HAP-1 (cell line): ENCODE measurements at regions not wholly inside any gene's neighbourhood (a gene's known extent, or its start where the extent isn't known, plus 50 kb on each side); places are given as distances from the start of the nearest gene placed in this dataset.

Experiments
- DNase-seq, 2 experiments: peaks; one replicate each; pipeline ENCODE4 v3.0.0-alpha.2; 2016 to 2020; ENCODE audit warnings: low spot score in 2 of 2
- H3K27me3 ChIP-seq: fragments of 250-450 bp; sonication (Bioruptor Pico); 2 replicates; pipeline ENCODE4 v1.5.1; 2020; ENCODE audit warnings: low read depth, mild to moderate bottlenecking, moderate library complexity
- H3K36me3 ChIP-seq: fragments of 250-450 bp; sonication (Bioruptor Pico); replicated peaks from 2 replicates; pipeline ENCODE4 v1.5.1; 2020; ENCODE audit warnings: mild to moderate bottlenecking
- H3K4me1 ChIP-seq: fragments of 250-450 bp; sonication (Bioruptor Pico); 2 replicates; pipeline ENCODE4 v1.5.1; 2020; ENCODE audit warnings: mild to moderate bottlenecking
- H3K4me3 ChIP-seq: fragments of 250-450 bp; sonication (Bioruptor Pico); 2 replicates; pipeline ENCODE4 v1.5.1; 2020; ENCODE audit warnings: mild to moderate bottlenecking, moderate library complexity
- H3K9me3 ChIP-seq: fragments of 250-450 bp; sonication (Bioruptor Pico); 2 replicates; pipeline ENCODE4 v1.5.1; 2020; ENCODE audit warnings: mild to moderate bottlenecking, moderate library complexity
- in situ Hi-C: fragments of 300-500 bp; cut with MboI; formaldehyde crosslinking; loops from 3 replicates; pipeline ENCODE4 v1.14.3; 2020; ENCODE audit warnings: low sequenced_read_pairs, inconsistent platforms, mixed read lengths

DNA sequence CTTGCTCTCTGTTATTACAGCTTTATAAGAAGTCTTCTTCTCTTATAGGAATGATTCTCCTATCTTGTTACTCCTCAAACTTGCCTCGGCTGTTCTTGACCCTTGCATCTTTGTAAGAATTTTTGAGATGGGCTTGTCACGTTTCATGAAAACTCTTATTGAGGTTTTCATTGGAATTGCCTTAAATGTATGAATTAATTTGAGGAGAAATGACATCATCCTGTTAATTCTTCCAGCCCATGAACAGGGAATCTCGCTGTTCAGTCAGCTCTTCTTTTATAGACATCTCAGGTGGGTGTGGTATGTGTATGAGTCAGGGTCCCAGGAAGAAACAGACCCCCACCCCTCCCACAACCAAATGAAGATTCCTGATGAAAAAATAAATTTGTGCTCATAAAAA lies 107.1 kb upstream of the MYL2 start:
- Histone ChIP-seq H3K36me3 (no peaks in the 10 kb centered on the region), H3K4me3 (no peak overlapping the region), H3K9me3 (no peaks in the 10 kb centered on the region), H3K27me3 (peaks cover 11% of the 10 kb centered on the region; the same call in 1 of the 2 replicates), H3K4me1 (peaks cover 14% of the 10 kb centered on the region)
- in situ Hi-C loops = no loop called here
- no peak for DNase-seq

DNA sequence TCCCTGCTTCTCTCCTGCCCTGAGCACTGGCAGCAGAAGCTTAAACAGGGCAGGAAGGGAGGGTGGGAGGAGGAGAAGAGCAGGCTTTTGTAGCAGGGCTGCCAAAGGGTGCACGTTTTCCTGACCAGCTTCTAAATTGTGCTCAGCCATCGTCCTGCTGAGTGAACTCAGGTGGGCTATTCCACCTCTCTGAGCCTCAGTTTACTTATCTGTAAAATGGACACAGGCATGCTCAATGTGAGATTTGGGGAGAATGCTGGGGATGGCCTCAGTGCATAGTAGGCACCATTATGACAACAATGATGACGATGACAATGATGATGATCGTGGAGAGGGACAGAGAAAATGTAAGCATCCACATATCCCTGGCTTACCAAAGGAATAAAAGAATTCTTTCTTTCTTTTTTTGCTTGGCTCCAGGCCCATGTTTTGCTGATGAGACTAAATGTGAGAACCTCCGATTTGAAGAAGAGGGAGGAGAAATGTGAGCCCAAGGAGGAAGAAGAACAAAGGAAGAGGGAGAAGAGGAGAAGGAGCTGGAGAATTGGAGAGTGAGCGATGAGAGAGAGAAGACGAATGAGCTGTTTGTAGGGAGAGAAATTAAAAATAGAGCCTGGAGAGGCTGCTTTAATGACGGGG lies 105.5 kb upstream of the MYL2 start:
- Histone ChIP-seq H3K9me3 (no peaks in the 10 kb centered on the region), H3K4me1 (peaks cover 12% of the 10 kb centered on the region), H3K4me3 (no peak overlapping the region), H3K36me3 (no peaks in the 10 kb centered on the region), H3K27me3 (peaks cover 14% of the 10 kb centered on the region; the same call in 1 of the 2 replicates)
- in situ Hi-C loops = no loop called here
- no peak for DNase-seq

DNA sequence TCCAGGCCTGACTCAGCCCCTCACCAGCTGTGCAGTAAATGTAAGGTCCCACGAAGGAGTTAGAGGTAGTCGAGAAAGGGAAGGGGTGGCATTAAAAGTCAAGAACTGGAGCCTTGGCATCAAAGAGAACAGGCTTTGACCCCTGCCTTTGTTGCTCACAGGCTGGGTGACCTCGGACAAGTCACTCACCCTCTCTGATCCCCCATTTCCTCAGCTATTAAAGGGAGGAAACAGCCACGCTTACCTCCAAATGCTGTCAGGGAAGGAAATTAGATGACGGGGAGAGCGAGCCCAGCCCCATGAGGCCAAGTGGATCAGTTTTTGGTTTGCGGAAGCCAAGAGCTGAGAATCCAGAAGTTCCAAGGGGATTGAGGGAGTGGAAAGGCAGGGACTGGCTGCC lies 104.9 kb upstream of the MYL2 start:
- peaks cover 14% of the 10 kb centered on the region; the same call in 1 of the 2 replicates for H3K27me3 ChIP-seq
- in situ Hi-C loops = no loop called here

DNA sequence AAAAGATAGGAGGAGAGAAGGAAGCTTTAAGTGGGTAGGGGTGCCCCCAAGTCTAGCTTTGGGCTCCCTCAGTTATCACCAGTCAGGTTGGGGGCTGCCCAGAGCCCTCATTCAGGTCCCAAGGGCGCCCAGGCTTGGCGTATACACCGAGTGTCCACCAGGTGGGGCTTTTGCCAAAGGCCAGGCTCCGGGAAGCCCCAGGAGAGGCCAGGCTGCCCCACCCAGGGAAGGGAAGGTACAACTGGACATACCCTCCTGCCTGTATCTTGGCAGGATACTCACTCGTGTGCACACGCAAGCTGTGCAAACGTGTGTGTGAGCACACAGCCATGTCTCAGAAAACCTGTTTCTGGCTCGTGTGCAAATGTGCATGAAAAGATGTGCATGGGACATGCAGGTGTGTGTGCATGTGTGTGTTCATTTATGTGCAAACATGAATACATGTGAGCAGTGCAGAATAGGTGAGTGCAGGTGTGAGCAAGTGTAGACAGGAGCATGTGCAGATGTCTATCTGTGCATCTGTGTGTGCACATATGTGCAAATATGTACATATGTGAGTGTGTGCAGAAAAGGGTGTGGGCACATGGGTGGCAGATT lies 103.9 kb upstream of the MYL2 start:
- Histone ChIP-seq H3K4me3 (no peak overlapping the region), H3K9me3 (no peaks in the 10 kb centered on the region), H3K4me1 (peaks cover 3% of the 10 kb centered on the region), H3K27me3 (peaks cover 19% of the 10 kb centered on the region), H3K36me3 (no peaks in the 10 kb centered on the region)
- peak; percentile 43 to 85 for DNase-seq
- in situ Hi-C loops = loop anchor here (5.0 kb wide), 1 partner anchor 288 kb away; no protein-coding TSS in a partner anchor

More for the DNA sequence above, 104.9 kb upstream of the MYL2 start:
- no peak for DNase-seq
- peaks cover 6% of the 10 kb centered on the region for H3K4me1 ChIP-seq
- H3K36me3 ChIP-seq = no peaks in the 10 kb centered on the region
- H3K9me3 ChIP-seq = no peaks in the 10 kb centered on the region
- no peak overlapping the region for H3K4me3 ChIP-seq

DNA sequence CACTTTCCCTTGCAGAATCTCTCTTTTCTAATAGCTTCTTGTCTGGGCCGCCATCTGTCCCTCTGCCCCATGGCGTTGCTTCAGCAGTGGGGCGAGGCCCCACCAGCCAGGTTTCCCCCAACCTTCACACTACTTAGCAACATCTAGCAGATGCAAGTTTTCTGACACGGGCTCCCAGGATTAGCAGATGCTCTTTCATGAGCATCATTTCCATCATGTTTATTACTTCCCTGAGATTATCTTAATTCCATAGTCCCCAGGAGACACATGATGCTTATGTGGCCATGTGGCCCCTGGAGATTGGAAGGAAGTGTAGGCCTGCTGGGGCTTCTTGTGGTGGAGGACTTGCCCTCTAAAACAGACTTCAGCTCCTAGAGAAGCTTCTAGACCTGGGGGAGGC lies 102.0 kb upstream of the MYL2 start:
- in situ Hi-C loops = loop anchor here (5.0 kb wide), 1 partner anchor 290 kb away; no protein-coding TSS in a partner anchor
- peaks cover 29% of the 10 kb centered on the region for H3K27me3 ChIP-seq
- no peak for DNase-seq
- no peaks in the 10 kb centered on the region for H3K9me3 ChIP-seq
- H3K4me1 ChIP-seq = peaks cover 3% of the 10 kb centered on the region
- no peak overlapping the region for H3K4me3 ChIP-seq
- H3K36me3 ChIP-seq = no peaks in the 10 kb centered on the region

DNA sequence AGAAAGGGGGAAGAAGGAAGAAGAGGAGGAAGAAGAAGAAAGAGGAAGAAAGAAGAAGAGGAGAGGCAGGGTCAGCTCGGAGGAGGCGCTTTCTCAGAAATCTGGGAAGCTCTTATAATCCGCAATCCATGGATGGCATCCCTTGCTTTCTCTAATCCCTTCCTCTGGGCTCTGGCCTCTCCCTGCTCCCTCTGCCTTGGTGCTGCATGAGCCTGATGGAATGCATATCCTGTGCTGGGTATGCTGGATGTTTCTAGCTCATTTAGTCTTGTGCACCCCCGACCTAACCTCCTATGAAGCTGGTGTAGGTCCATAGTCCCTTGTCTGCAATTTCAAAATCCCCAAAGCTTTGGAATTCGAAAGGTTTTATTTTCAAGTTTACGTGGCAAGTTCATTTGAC lies 94.2 kb upstream of the MYL2 start:
- Histone ChIP-seq H3K4me3 (no peak overlapping the region), H3K36me3 (no peaks in the 10 kb centered on the region), H3K9me3 (no peaks in the 10 kb centered on the region), H3K27me3 (peaks cover 55% of the 10 kb centered on the region), H3K4me1 (no peaks in the 10 kb centered on the region)
- no peak for DNase-seq
- in situ Hi-C loops = no loop called here

DNA sequence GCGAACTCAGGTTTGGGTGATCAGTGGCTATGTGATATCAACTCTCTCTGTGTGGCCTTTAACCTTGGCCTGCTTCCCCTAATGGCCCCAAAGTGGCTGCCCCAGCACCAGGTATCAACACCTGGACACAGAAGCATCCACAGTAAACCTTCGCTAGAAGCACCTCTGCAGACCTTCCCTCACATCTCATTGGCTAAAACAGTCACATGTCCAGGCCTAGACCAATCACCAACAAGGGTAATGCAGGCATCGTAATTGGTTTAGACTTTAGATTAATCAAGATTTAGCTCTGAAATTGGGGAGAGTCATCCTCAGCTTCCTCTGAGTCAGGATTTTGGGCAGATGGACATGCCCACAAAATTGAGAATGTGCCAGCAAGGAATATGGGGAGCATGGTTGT lies 92.5 kb upstream of the MYL2 start:
- Histone ChIP-seq H3K27me3 (peaks cover 43% of the 10 kb centered on the region), H3K4me3 (no peak overlapping the region), H3K36me3 (no peaks in the 10 kb centered on the region), H3K4me1 (no peaks in the 10 kb centered on the region), H3K9me3 (no peaks in the 10 kb centered on the region)
- no peak for DNase-seq
- in situ Hi-C loops = no loop called here

DNA sequence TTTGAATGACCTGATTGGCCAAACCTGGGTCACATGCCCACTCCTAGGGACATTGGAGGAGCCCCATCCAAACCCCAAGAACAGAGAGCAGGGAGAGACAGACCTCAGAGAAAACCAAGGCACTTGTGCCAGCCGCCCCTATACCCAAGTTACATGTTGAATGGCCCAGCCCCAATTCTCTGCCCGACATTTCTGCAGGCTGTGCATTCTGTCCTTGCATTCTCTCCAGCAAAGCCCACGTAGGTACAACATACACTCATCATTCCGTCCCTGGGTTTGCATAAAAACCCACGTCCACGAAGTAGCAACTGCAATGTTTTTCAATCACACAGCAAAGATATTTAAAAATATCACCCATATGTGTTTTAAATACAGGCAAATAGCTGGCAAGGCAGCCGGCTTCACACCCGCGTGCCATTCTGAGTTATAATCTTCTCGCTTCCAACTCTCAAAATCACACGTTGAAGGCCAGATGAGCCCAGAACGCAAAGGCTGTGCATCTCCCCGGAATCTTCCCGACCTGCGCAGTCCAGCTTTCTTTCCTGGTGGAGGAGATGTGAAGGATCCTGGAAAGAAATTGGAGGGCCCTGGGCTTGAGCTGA lies 91.7 kb upstream of the MYL2 start:
- H3K27me3 ChIP-seq = peaks cover 40% of the 10 kb centered on the region
- no peak for DNase-seq
- no peaks in the 10 kb centered on the region for H3K9me3 ChIP-seq
- in situ Hi-C loops = no loop called here
- H3K4me1 ChIP-seq = no peaks in the 10 kb centered on the region
- no peak overlapping the region for H3K4me3 ChIP-seq
- no peaks in the 10 kb centered on the region for H3K36me3 ChIP-seq

DNA sequence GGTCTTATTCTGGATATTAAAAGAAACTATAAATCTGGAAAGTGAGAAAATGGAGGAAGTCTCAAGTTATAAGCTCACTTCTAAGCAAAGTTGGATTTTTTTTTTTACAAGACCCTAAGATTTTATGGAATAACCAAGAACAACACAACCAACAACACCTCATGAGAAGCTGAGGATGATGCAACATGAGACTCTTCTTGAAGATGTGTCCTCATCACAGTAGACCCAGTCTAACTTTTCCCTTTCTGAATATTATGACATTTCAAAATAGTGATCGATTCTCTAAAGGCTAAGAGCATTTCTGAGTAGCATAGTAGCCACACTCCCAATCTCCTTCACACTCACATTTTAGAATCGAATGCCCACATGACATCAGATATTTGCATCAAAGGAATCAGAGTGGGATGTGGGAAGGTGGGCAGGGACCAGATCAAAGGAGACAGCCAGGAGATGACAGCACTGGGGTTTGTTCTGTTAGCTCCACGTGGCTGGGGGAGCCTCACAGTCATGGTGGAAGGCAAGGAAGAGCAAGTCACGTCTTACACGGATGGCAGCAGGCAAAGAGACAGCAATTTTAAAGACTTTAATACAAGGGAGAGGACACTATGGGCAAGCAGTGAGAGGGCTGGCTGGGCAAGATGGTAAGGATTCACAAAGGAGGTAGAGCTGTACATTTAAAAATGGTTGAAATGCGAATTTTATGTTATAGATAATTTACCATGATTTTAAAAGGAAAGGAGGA lies 90.7 kb upstream of the MYL2 start:
- H3K27me3 ChIP-seq = peaks cover 32% of the 10 kb centered on the region
- no peak overlapping the region for H3K4me3 ChIP-seq
- H3K36me3 ChIP-seq = no peaks in the 10 kb centered on the region
- in situ Hi-C loops = no loop called here
- no peak for DNase-seq
- H3K4me1 ChIP-seq = no peaks in the 10 kb centered on the region
- H3K9me3 ChIP-seq = no peaks in the 10 kb centered on the region

DNA sequence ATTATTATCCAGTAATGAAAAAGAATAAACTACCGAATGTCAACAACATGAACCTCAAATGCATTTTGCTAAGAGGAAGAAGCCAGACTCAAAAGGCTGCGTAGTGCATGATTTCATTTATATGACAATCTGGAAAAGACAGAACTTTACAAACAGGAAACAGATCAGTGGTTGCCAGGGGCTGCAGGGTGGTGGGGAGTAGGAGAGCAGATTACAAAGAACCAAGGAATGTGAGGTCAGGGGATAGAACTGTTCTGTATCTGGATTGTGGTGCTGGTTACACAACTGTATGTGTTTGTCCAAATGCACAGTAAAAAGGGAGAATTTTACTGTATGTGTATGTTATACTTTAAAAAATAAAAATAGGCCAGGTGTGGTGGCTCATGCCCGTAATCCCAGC lies 89.7 kb upstream of the MYL2 start:
- in situ Hi-C loops = no loop called here
- H3K9me3 ChIP-seq = no peaks in the 10 kb centered on the region
- peaks cover 26% of the 10 kb centered on the region for H3K27me3 ChIP-seq
- H3K4me1 ChIP-seq = no peaks in the 10 kb centered on the region
- no peak for DNase-seq
- H3K36me3 ChIP-seq = no peaks in the 10 kb centered on the region
- no peak overlapping the region for H3K4me3 ChIP-seq

DNA sequence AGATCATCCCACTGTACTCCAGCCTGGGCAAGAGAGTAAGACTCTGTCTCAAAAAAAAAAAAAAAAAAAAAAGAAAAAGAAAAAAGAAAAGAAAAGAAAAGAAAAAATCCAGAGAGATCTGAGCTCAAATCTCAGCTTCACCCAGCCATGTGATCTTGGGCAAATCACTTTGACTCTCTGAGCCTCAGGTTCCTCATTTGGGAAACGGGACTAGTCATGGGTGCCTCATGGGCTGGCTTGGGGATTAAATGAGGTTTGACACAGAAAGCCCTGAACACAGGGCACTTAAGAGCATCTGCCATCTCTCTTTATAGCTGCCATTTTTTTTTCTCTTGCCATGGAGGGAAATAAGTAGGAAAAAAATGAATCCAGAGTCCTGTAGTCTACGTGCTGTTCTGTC lies 86.2 kb upstream of the MYL2 start:
- H3K27me3 ChIP-seq = peaks cover 15% of the 10 kb centered on the region
- in situ Hi-C loops = no loop called here
- no peak for DNase-seq

DNA sequence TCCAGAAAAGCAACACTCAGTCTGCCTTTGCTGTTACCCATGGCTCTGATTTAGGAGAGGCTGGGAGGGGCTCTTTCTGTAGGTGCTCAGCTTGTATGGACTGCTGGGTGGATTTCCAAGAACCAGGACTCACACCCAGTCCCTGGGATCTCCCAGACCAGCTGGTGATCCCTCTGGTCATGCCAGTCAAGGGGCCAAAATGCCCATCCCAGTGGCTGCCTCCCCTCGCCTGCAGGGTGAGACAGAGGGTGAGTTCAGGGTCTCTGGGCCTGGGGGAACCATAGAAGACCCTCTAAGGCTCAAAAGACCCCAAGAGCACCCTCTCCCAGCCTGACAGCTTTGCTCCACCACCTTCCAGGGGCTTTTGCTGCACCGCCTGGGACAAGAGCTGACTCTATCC lies 78.6 kb upstream of the MYL2 start:
- 0 out of 2 replicates have a peak, but pooled peaks cover 5% of the 10 kb centered on the region for H3K9me3 ChIP-seq
- in situ Hi-C loops = no loop called here
- no peaks in the 10 kb centered on the region for H3K27me3 ChIP-seq
- no peak overlapping the region for H3K4me3 ChIP-seq
- no peak for DNase-seq
- no peaks in the 10 kb centered on the region for H3K4me1 ChIP-seq
- no peaks in the 10 kb centered on the region for H3K36me3 ChIP-seq

More for the DNA sequence above, 86.2 kb upstream of the MYL2 start:
- Histone ChIP-seq H3K4me3 (no peak overlapping the region), H3K4me1 (no peaks in the 10 kb centered on the region), H3K9me3 (no peaks in the 10 kb centered on the region), H3K36me3 (no peaks in the 10 kb centered on the region)

DNA sequence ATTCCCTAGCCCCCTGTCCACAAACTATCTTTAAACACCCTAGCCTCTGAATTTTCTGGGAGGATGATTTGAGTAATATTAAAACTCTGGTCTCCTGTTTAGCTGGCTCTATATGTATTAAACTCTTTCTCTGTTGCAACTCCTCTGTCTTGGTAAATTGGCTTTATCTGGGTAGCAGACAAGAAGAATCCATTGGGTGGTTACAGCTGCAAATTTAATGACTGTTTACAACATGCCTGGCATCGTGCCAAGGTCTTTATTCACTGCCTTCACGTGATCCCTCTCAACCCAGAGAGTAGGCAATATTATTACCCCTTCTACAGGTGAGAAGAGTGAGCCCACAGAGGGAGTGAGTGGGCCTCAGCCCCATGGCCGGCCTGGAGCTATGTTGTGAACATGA lies 77.8 kb upstream of the MYL2 start:
- DNase-seq = no peak
- Histone ChIP-seq H3K4me1 (no peaks in the 10 kb centered on the region), H3K36me3 (no peaks in the 10 kb centered on the region), H3K4me3 (no peak overlapping the region), H3K27me3 (no peaks in the 10 kb centered on the region), H3K9me3 (0 out of 2 replicates have a peak, but pooled peaks cover 5% of the 10 kb centered on the region)
- in situ Hi-C loops = no loop called here

DNA sequence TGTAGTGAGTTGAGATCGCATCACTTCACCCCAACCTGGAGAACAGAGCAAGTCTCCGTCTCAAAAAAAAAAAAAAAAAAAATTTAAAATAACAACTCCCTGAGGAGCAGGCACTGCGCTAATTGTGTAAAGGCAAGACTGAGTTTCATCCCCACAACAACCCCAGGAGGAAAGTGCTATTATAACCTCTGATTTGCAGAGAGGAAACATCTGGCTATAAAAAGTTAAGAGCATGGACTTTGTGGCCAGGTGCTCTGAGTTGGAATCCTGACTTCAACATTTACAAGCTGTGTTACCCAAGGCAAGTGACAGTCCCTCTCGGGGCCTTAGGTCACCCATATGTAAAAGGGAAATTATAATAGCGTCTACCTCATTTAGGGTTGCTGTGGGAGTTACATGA lies 76.0 kb upstream of the MYL2 start:
- H3K4me3 ChIP-seq = no peak overlapping the region
- in situ Hi-C loops = no loop called here
- H3K9me3 ChIP-seq = 0 out of 2 replicates have a peak, but pooled peaks cover 5% of the 10 kb centered on the region
- DNase-seq = no peak
- H3K27me3 ChIP-seq = no peaks in the 10 kb centered on the region
- H3K36me3 ChIP-seq = no peaks in the 10 kb centered on the region
- no peaks in the 10 kb centered on the region for H3K4me1 ChIP-seq
